NCI-H2171 (cell line): ENCODE measurements at regions not wholly inside any gene's neighbourhood (a gene's known extent, or its start where the extent isn't known, plus 50 kb on each side); places are given as distances from the start of the nearest gene placed in this dataset.

Source experiments
- DNase-seq: peaks from one replicate; lab custom pipeline; 2025; lab: John Stamatoyannopoulos, UW

DNA sequence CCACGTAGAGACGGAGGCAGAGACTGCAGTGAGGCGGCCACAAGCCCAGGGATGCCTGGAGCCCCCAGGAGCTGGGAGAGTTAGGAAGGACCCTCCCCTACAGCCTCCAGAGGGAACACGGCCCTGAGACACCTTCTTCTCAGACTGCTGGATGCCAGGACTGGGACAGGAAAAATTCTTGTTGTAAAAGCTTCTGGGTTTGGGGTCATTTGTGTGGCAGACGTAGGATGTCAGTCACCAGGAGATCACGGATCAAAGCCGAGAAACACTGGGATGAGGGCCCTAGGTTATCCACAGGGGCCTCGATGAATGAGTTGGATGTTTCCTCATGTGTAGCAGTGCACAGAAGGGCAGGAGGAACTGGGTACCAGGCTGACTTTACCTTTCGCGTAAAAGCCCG lies 163.7 kb downstream of the SHOX start:
- DNase-seq = no peak

DNA sequence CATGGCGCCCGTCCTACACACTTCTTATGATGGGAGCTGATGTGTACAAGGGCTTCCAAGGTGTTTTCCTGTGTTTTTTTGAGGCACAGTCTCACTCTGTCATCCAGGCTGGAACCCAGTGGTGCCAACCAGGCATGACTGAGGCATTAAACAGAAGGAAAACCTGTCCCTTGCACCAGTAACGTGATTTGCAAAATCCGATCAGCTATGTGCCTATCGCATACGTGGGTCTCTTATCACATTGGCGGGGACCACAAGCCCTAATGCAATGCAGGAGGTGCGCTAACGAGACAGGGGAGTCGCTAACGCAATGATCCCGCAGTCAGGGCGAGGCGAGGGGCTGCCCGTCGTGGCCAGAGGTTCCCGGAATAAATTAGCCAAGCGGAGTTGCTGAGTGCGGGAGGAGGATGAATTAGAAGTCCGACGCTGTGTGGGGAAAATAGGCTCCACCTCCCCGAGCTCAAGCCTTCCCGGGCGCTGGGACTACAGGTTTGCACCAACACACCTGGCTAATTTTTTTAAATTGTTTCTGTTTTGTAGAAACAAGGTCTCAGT lies 162.7 kb downstream of the SHOX start:
- DNase-seq = no peak

GRCh38 chrX:791479-792034 lies 161.0 kb downstream of the SHOX start:
- no peak for DNase-seq

DNA sequence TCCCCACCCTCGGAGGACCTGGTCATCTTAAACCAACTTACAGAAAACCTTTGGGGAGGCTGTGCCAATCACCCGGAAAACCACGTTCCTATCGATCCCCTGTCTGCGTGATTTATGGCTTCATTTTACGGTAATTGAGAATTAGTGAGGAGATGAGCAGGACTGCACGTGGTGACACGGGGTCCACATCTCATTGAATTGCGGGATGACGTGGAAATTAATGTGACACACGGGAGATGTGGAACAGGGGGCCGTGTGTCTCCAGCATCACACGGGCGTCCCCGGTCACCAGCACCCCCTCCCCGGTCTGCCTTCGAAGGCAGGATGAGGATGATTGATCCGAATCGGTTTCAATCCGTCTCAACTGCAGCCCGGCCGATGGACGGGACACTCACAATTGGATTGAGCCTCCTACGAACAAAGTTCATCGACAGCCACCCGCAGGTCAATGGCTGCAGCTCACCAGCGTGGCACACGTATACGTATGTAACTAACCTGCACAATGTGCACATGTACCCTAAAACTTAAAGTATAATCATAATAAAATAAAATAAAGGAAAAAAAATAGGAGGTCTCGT lies 160.3 kb downstream of the SHOX start:
- no peak for DNase-seq

GRCh38 chrX:790041-790506 lies 159.5 kb downstream of the SHOX start:
- DNase-seq = no peak

- DNase-seq = peak; percentile 29
These were observed 158.5 kb downstream of the SHOX start for GRCh38 chrX:789096-789495.

- no peak for DNase-seq
These were observed 155.9 kb downstream of the SHOX start for GRCh38 chrX:786441-786881.

- DNase-seq = no peak
These were observed 154.2 kb downstream of the SHOX start for GRCh38 chrX:784829-785228.

DNA sequence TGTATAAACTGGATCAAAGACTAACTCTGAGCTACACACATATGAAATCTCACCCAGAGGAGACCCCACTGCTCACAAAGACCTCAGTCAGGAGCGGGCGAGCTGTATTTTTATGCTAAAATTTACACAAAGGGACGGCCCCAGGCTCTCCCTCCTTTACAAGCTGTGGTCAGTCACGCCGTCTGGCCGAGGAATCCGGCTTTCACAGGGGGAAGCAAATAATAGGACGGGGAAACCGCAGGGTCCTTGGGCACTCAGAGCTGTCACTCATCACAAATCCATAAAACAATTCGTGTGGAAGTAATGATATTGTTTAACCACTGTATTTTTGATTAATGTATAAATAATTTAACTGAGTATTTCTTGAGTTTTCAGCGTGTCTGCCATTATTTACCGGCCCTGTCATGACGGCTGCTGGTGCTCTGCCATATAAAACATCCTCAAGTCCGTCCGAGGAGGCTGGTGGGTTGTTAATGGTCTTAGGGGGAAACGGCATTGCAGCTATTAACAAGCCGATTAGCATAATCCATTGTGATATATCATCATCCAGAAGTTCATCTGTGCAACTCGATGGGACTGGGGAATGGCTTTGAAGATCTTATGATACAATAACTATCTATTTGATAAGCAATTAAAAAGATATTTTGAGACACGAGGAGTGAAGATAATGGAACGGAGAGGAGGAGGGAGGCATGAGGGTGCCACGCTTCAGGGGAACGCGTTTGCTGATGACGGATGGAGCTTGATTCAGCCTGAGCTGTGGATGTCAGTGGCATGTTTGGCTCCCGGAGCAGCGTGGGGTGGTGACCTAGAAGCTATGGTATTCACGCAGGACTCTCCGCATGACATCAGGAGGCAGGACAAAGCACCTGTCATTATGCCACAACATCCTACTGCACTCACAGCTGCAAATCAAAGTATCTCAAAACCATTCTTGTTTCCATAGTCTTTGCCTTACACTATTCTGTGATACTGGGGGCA lies 150.9 kb downstream of the SHOX start:
- no peak for DNase-seq

GRCh38 chrX:776529-777230 lies 146.1 kb downstream of the SHOX start:
- no peak for DNase-seq

GRCh38 chrX:776061-776460 lies 145.5 kb downstream of the SHOX start:
- DNase-seq = no peak

GRCh38 chrX:774536-774935 lies 143.9 kb downstream of the SHOX start:
- no peak for DNase-seq

DNA sequence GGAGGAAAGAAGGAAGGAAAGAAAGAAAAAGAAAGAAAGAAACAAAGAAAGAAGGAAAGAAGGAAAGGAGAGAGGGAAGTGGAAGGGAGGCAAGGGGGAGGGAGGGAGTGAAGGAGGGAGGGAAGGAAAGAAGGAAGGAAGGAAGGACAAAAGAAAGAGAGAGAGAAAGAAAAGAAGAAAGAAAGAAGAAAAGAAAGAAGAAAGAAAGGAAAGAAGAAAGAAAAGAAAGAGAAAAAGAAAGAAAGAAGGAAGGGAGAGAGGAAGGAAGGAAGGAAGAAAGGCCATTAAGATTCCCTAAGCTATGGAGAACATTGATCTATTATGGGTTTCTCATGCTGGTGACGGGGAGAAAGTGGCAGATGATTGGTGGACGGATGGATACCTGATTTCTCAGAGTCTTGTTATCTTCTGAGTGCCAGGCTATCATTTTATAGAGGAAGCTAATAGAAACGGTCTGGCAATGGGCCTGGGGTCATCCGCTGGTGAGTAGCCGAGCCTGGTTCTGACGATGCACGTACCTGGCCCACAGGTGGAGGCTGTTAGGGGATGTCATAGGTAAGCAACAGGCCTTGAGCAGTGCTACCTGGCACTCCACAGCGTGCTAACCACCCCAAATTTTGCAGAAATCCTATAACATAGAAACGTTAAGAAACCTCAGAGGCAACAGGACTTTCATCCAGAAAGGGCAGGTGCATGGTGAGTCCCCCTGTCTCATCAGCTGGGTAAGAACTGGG lies 142.9 kb downstream of the SHOX start:
- no peak for DNase-seq

DNA sequence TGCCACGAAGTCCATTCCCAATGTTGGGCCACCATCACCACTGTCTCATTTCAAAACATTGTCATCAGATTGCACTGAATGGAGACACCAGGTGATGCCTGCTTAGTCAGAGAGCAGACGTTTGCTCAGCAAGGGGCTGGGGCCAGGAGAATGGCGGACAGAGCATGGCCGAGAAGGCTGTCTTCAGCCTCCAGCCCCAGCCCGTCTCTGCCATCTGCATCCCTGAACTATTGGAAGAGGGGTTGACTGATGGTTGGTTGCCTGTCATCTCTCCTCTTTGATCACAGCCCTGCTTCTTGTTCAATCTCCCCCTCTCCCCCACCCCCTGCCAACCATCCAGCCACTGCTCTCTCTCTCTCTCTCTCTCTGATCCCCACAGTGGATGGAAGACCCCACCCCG lies 140.9 kb downstream of the SHOX start:
- DNase-seq = no peak

DNA sequence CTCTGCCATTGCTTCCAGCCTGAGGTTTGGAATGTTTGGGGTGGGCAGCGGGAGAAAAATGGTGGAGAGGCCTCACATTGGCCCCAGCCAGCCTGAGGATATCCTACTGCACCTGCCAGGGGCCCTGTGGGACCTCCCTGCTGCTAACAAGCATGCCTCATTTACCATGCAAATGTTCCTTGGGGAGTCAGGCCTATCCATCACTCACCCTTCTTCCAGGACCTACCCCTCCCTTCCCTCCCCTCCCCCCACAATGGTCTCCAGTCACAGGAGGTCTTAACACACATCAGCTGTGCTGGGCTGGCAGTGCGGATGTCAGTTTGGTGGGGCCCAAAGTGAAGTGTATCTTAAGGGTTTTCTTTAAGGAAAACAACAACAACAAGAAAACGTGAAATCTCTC lies 139.2 kb downstream of the SHOX start:
- no peak for DNase-seq

DNA sequence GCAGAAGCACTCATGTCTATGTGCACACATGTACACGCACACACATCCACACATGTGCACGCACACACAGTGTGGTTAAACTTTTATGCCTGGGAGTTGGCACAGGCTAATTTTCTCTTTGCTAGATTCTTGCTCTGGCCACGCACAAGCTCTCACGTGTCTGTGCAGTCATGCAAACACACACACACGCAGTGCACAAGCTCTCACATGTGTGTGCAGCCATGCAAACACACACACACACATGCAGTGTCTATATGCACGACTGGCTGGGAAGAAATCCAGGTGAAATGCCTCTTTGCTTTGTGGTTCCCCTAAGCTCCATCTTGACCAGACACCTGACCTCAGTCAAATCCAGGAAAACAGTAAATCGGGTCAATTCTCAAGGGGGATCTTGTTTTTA lies 138.0 kb downstream of the SHOX start:
- DNase-seq = no peak

DNA sequence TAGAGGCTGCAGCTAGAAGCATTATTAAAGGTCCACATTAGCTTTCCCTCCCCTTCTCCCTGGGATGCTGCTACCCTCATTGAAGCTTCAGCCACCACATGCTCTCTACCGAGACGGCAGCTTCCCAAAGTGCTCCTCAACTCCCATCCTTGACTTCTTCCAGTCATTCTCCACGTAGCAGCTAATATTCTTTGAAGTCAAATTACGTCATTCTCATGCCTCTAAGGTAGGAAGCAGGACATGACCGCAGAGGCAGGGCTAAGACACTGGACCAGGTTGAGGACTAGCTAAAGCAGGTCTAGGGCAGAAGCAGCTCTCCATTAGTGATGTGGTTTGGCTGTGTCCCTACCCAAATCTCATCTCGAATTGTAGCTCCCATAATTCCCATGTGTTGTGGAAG lies 128.3 kb downstream of the SHOX start:
- DNase-seq = no peak

DNA sequence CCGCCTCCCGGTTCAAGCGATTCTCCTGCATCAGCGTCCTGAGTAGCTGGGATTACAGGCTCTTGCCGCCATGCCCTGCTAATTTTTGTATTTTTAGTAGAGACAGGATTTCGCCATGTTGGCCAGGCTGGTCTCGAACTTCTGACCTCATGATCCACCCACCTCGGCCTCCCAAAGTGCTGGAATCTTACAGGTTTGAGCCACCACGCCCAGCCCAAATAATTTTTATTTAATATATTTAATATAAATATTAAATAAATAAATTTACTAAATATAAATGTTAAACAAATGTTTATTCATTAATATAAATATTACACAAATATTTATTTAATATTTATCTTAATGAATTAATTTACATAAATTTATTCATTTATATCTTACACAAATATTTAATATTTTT lies 120.2 kb downstream of the SHOX start:
- DNase-seq = no peak

GRCh38 chrX:750263-750662 lies 119.7 kb downstream of the SHOX start:
- no peak for DNase-seq

DNA sequence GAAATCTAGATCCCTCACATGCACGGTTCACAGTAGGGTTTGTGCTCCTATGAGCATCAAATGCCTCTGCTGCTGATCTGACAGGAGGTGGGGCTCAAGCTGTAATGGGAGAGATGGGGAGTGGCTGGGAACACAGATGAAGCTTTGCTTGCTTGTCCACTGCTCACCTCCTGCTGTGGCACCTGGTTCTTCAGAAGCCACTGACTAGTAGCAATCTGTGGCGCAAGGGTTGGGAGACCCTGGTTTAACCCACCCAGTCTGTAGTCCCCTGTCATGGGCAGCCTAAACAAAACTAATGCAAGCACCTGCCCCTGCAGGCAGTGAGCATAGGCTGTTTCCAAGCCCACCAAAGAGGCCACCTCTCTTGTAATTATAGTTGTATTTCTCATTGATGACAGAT lies 116.6 kb downstream of the SHOX start:
- no peak for DNase-seq

DNA sequence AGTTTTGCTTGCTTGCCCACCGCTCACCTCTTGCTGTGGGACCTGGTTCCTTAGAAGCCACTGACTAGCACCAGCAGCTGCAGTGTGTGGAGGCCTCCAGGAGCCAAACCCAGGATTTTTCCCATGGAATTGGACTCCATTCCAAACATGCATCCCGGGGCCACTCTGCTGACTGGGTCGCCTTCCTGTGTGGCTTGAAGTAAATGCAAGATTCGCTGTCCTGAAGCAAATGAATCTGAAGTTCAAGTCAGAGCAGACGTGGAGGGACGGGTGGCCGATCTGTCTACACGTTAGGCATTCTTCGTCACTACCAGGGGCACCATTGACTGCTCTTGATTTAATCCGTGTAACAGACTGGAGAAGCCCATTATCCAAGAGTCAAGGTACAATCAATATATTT lies 109.0 kb downstream of the SHOX start:
- DNase-seq = no peak
